HEK293 (cell line): ENCODE measurements at regions not wholly inside any gene's neighbourhood (a gene's known extent, or its start where the extent isn't known, plus 50 kb on each side); places are given as distances from the start of the nearest gene placed in this dataset.

Experiments
- CTCF ChIP-seq: fragments of 450-650 bp; formaldehyde crosslinking; IDR thresholded peaks from 2 replicates; pipeline ENCODE4 v1.5.1; 2016; ENCODE audit warnings: missing biosample characterization, missing genetic modification characterization
- PBX3 ChIP-seq: sonication (generic); formaldehyde crosslinking; IDR thresholded peaks from 2 replicates; pipeline ENCODE4 v1.8.1; 2022; ENCODE audit warnings: mild to moderate bottlenecking, moderate library complexity, missing genetic modification reagents
- PRDM1 ChIP-seq: fragments of 450-650 bp; formaldehyde crosslinking; IDR thresholded peaks from 2 replicates; pipeline ENCODE4; 2016; ENCODE audit warnings: missing biosample characterization, missing genetic modification characterization
- YY1 ChIP-seq: fragments of 450-650 bp; formaldehyde crosslinking; IDR thresholded peaks from 2 replicates; pipeline ENCODE4 v1.5.1; 2018; ENCODE audit warnings: missing biosample characterization, missing genetic modification characterization
- ZBTB21 ChIP-seq: fragments of 450-650 bp; formaldehyde crosslinking; IDR thresholded peaks from 2 replicates; pipeline ENCODE4 v1.5.1; 2017; ENCODE audit warnings: missing biosample characterization, missing genetic modification characterization
- ZBTB7A ChIP-seq: fragments of 450-650 bp; formaldehyde crosslinking; IDR thresholded peaks from 2 replicates; pipeline ENCODE4 v1.5.1; 2016; ENCODE audit warnings: low read depth, missing biosample characterization, missing genetic modification characterization
- ZNF19 ChIP-seq: fragments of 450-650 bp; formaldehyde crosslinking; IDR thresholded peaks from 2 replicates; pipeline ENCODE4; 2016; ENCODE audit warnings: missing biosample characterization, missing genetic modification characterization, low read depth
- ZNF221 ChIP-seq: fragments of 450-650 bp; formaldehyde crosslinking; IDR thresholded peaks from 2 replicates; pipeline ENCODE4 v1.5.1; 2017; ENCODE audit warnings: missing biosample characterization, missing genetic modification characterization, borderline replicate concordance
- ZNF501 ChIP-seq: fragments of 450-650 bp; formaldehyde crosslinking; IDR thresholded peaks from 2 replicates; pipeline ENCODE4 v1.5.1; 2016; ENCODE audit warnings: missing biosample characterization, missing genetic modification characterization
- ZNF707 ChIP-seq: fragments of 450-650 bp; formaldehyde crosslinking; IDR thresholded peaks from 2 replicates; pipeline ENCODE4 v1.5.1; 2016; ENCODE audit warnings: missing biosample characterization, missing genetic modification characterization
- ZNF76 ChIP-seq: fragments of 450-650 bp; formaldehyde crosslinking; IDR thresholded peaks from 2 replicates; pipeline ENCODE4; 2016; ENCODE audit warnings: low read depth, missing biosample characterization, missing genetic modification characterization, borderline replicate concordance
- TF ChIP-seq, protein P1 (sequence below): fragments of 450-650 bp; formaldehyde crosslinking; IDR thresholded peaks from 2 replicates; pipeline ENCODE4 v1.5.1; 2016; ENCODE audit warnings: missing biosample characterization, missing genetic modification characterization

- TF ChIP-seq CTCF (tag by site-specific recombination) = no peak
- TF ChIP-seq, protein P1, sequence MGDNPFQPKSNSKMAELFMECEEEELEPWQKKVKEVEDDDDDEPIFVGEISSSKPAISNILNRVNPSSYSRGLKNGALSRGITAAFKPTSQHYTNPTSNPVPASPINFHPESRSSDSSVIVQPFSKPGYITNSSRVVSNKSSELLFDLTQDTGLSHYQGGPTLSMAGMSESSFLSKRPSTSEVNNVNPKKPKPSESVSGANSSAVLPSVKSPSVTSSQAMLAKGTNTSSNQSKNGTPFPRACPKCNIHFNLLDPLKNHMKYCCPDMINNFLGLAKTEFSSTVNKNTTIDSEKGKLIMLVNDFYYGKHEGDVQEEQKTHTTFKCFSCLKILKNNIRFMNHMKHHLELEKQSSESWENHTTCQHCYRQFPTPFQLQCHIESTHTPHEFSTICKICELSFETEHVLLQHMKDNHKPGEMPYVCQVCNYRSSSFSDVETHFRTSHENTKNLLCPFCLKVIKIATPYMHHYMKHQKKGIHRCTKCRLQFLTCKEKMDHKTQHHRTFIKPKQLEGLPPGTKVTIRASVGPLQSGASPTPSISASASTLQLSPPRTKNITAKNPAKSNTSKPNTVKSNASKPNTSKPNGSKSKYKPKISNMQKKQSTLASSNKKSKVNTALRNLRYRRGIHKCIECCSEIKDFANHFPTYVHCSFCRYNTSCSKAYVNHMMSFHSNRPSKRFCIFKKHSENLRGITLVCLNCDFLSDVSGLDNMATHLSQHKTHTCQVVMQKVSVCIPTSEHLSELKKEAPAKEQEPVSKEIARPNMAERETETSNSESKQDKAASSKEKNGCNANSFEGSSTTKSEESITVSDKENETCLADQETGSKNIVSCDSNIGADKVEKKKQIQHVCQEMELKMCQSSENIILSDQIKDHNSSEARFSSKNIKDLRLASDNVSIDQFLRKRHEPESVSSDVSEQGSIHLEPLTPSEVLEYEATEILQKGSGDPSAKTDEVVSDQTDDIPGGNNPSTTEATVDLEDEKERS (tag by site-specific recombination) = no peak
- TF ChIP-seq ZNF19 (tag by site-specific recombination) = no peak
- no peak for TF ChIP-seq ZNF221 (tag by site-specific recombination)
- no peak for TF ChIP-seq YY1
- no peak for TF ChIP-seq PBX3 (CRISPR knock-in tag)
- TF ChIP-seq ZNF501 (tag by site-specific recombination) = no peak
- no peak for TF ChIP-seq ZNF76 (tag by site-specific recombination)
- no peak for TF ChIP-seq ZBTB21
- TF ChIP-seq PRDM1 (tag by site-specific recombination) = no peak
- no peak for TF ChIP-seq ZNF707
- TF ChIP-seq ZBTB7A (tag by site-specific recombination) = no peak
Measured at GRCh38 chr4:161061046-161061445, 1102.8 kb downstream of the FSTL5 start.
